ENCODE measurements at regions not wholly inside any gene's neighbourhood (a gene's known extent, or its start where the extent isn't known, plus 50 kb on each side); places are given as distances from the start of the nearest gene placed in this dataset.
A peak's percentile ranks its signal among the peaks of the same experiment; 100 is the strongest.

DNA sequence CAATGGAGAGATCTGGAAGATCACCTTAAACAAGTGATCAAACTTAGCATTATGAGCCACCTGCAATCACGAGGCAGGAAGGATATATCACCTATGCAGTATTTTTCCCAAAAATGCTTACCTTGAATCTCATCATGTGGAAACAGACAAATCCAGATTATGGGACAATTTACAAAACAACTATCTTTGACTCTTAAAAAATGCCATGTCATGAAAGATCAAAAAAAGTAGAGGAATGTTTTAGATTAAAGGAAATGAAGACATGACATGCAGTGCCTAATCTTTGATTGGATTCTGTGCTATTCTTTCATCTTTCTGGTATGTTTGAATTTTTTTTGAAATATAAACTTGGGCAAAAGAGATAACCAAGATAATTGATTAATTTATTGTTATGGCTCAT lies 95.9 kb downstream of the KPNA2 start:
- in situ Hi-C loops (cut with MboI; ENCODE audit: low sequenced_read_pairs): no loop called here
- H2BK15ac ChIP-seq (ENCODE audit: low read depth, low read length): no peak overlapping the region
- H3K14ac ChIP-seq (replicated peaks; ENCODE audit: low read depth, low read length): no peak overlapping the region
- H4K20me1 ChIP-seq (ENCODE audit: insufficient read depth, low read length): no peaks in the 10 kb centered on the region
- H4K91ac ChIP-seq (ENCODE audit: insufficient read depth, low read depth, low read length): no peak overlapping the region
- CTCF ChIA-PET: no interaction called here
- no peaks in the 10 kb centered on the region for H3K9me3 ChIP-seq (ENCODE audit: control insufficient read depth, insufficient read depth, low read length)
- H4K5ac ChIP-seq (ENCODE audit: low read depth, low read length): no peak overlapping the region
- intact Hi-C loops (cut with micrococcal nuclease): no loop called here
- H2BK5ac ChIP-seq (ENCODE audit: low read depth, low read length, poor library complexity, severe bottlenecking): no peak overlapping the region
- H2AFZ ChIP-seq (replicated peaks; ENCODE audit: low read length, poor library complexity): no peak overlapping the region
- no peak overlapping the region for H2BK120ac ChIP-seq (ENCODE audit: low read depth, low read length)
- TF ChIP-seq NFE2L2 (IDR thresholded peaks at IDR 0.05; ENCODE audit: low read depth, low read length) (peak; percentile 40; the same call in 1 of the 2 replicates), SMC3 (IDR thresholded peaks at IDR 0.05; ENCODE audit: low read depth, low read length) (no peak)
- no peak overlapping the region for H2AK5ac ChIP-seq (ENCODE audit: low read depth, low read length)
- no peak overlapping the region for H3K4ac ChIP-seq (ENCODE audit: low read depth, low read length)
- peaks cover 2% of the 10 kb centered on the region; the same call in 1 of the 2 replicates for H3K9me1 ChIP-seq (ENCODE audit: insufficient read depth, low read length)
- H3K56ac ChIP-seq (ENCODE audit: extremely low read depth, insufficient read depth, low read length): no peak overlapping the region
- DNase-seq (no peak), ATAC-seq (ENCODE audit: low read depth) (no peak)
- peaks cover 19% of the 10 kb centered on the region for H3K36me3 ChIP-seq (ENCODE audit: control insufficient read depth, insufficient read depth, low read length)
- H3K79me1 ChIP-seq (ENCODE audit: low read depth in 1 of 2, low read length in 2 of 2): peaks cover 0 to 6% of the 10 kb centered on the region in 2 experiments; a peak in 1 of 4 replicates
- no peak overlapping the region for H3K4me3 ChIP-seq (ENCODE audit: insufficient read depth, low read depth, low read length)
- H3K4me1 ChIP-seq (ENCODE audit: control insufficient read depth, insufficient read depth, low read length): no peaks in the 10 kb centered on the region
- no peak overlapping the region for H3K27ac ChIP-seq (ENCODE audit: insufficient read depth, low read length)
- no peaks in the 10 kb centered on the region for H3K27me3 ChIP-seq (ENCODE audit: control insufficient read depth, insufficient read depth, low read length)
- dilution Hi-C loops (cut with HindIII; ENCODE audit: low sequenced_read_pairs, unreplicated experiment): no loop called here
- no peak overlapping the region for H3K23ac ChIP-seq (ENCODE audit: low read depth, low read length)
- BruUV-seq (replicated peaks): no TSS peak
- POLR2A ChIA-PET (ENCODE audit: unreplicated experiment): no interaction called here
- no CpG with 5 or more reads among the region's 1 CpG for WGBS, 2 experiments (ENCODE audit: extremely low coverage in 2 of 2, insufficient read length in 1 of 2)
- H3K4me2 ChIP-seq (ENCODE audit: low read depth, low read length): no peak overlapping the region
- H4K8ac ChIP-seq (ENCODE audit: low read depth in 2 of 2, low read length in 2 of 2): no peak overlapping the region
- no peak overlapping the region for H2AK9ac ChIP-seq (replicated peaks; ENCODE audit: low read depth, low read length, poor library complexity)
- H3K9ac ChIP-seq (ENCODE audit: low read depth, low read length): no peak overlapping the region
- no peak overlapping the region for H2BK20ac ChIP-seq (ENCODE audit: low read depth, low read length)
- H3K18ac ChIP-seq (ENCODE audit: low read depth, low read length): no peak overlapping the region

All from IMR-90 (cell line).